Heart right ventricle (tissue), 16 donors: ENCODE measurements at regions not wholly inside any gene's neighbourhood (a gene's known extent, or its start where the extent isn't known, plus 50 kb on each side); places are given as distances from the start of the nearest gene placed in this dataset.

ENCODE experiments used
- ATAC-seq, 8 donors: fragments of 200-7000 bp; cut with Tn5 transposase; one replicate each; pipeline ENCODE4 v1.9.1; 2020; ENCODE audit warnings: mild to moderate bottlenecking in 8 of 8, moderate library complexity in 8 of 8, moderate number of reproducible peaks in 1 of 8
- DNase-seq, 2 donors: peaks; one replicate each; pipeline ENCODE4 v3.0.0-alpha.2; 2020
- H3K27ac ChIP-seq, 10 donors: fragments of 200-600 bp; sonication (generic) in 2 of 10; one replicate each; pipeline versions ENCODE4 v1.5.0 to v1.8.0; 2020 to 2022; ENCODE audit warnings: mild to moderate bottlenecking in 3 of 10
- H3K27me3 ChIP-seq, 7 donors: fragments of 200-600 bp; one replicate each; pipeline ENCODE4 v1.8.0; 2021 to 2022; ENCODE audit warnings: mild to moderate bottlenecking in 2 of 7
- H3K36me3 ChIP-seq, 9 donors: fragments of 200-600 bp; sonication (generic) in 1 of 9; one replicate each; pipeline versions ENCODE4 v1.5.0 to v1.8.0; 2020 to 2022; ENCODE audit warnings: mild to moderate bottlenecking in 2 of 9
- H3K4me1 ChIP-seq, 9 donors: fragments of 200-600 bp; sonication (generic) in 1 of 9; one replicate each; pipeline versions ENCODE4 v1.5.0 to v1.8.0; 2020 to 2022; ENCODE audit warnings: mild to moderate bottlenecking in 4 of 9
- H3K4me3 ChIP-seq, 10 donors: fragments of 200-600 bp; sonication (generic) in 2 of 10; one replicate each; pipeline versions ENCODE4 v1.5.0 to v1.8.0; 2020 to 2022; ENCODE audit warnings: mild to moderate bottlenecking in 7 of 10, moderate library complexity in 2 of 10
- H3K9me3 ChIP-seq, 11 donors: fragments of 200-600 bp in 10 of 11; sonication (generic) in 2 of 11; one replicate each; pipeline versions ENCODE4 v1.5.0 to v1.8.0; 2013 to 2022; ENCODE audit warnings: mild to moderate bottlenecking in 2 of 11, control low read depth in 1 of 11, moderate library complexity in 1 of 11
- CTCF ChIP-seq, 9 donors: fragments of 200-600 bp; sonication (generic) in 2 of 9; IDR thresholded peaks; one replicate each; pipeline versions ENCODE4 v1.5.0 to v1.8.0; 2021 to 2022; ENCODE audit warnings: antibody characterized with exemption in 9 of 9, mild to moderate bottlenecking in 5 of 9, moderate library complexity in 1 of 9
- WGBS, 2 donors: extraction: QIAGEN DNeasy Blood & Tissue Kit; methylation state at CpG; one replicate each; pipeline ENCODE4 v1.1.7; 2013; ENCODE audit warnings: inconsistent platforms in 1 of 2; 5-methylcytosine and 5-hydroxymethylcytosine counted together
- intact Hi-C, 10 donors: fragments of 100-400 bp; cut with DNase I; formaldehyde crosslinking; loops; one replicate each; pipeline versions ENCODE4 v1.11.1 to v1.14.2; 2022
- donor health status: Arrhythmogenic right ventricular cardiomyopathy.
- donor health status: ischemic (EF 13 %, LVEDD 7.1; RV severe dilation, severe dysfunction).
- donor health status: healthy with polysubstance abuse.
- donor health status: DM: no; HTN: yes; CAD: no.
- donor health status: DM: no; HTN: no; CAD: no.
- donor health status: ischemic (EF 25% LVEDD 6.9; RV normal size, moderate dysfunction).
- donor health status: ischemic (EF 25% LVEDD 5.7; RV mildly dilated, moderate dysfunction).
- donor health status: healthy.
- donor health status: DM: yes; HTN: yes; CAD: no.
- donor health status: Ischemic cardiomyopathy.
- donor health status: ischemic (EF 35%, LVEDD 5.7; RV mildly dilated, moderate dysfunction).
- donor health status: nonischemic (EF 11% LVEDD 7.7; RV severe dilation, severe dysfunction).
- donor health status: DM: yes; HTN: yes; CAD: no.
- donor health status: PGD.
- donor health status: ischemic (EF 29% LVEDD 5.4; RV normal size, mild dysfunction).
- donor health status: nonischemic (EF 23%, LVEDD 6.1; RV moderate dilation, normal function).

- peaks cover 0 to 32% (median 19%) of the 10 kb centered on the region in 7 donors for H3K27me3 ChIP-seq
- DNase-seq = no peak
Measured at GRCh38 chr22:48474881-48475280, 1352.8 kb downstream of the BRD1 start.

GRCh38 chr22:48473202-48473601 is 1354.5 kb downstream of the BRD1 start:
- peaks cover 0 to 32% (median 19%) of the 10 kb centered on the region in 7 donors for H3K27me3 ChIP-seq
- intact Hi-C loops = no loop called here
- no peak overlapping the region for H3K4me3 ChIP-seq
- no peaks in the 10 kb centered on the region for H3K4me1 ChIP-seq
- no peak for DNase-seq
- WGBS, 2 donors = 79 to 82% methylated on average over 7 of the region's 7 CpGs
- TF ChIP-seq CTCF (IDR thresholded peaks at IDR 0.05) = no peak
- no peaks in the 10 kb centered on the region for H3K36me3 ChIP-seq
- no peak for ATAC-seq
- no peaks in the 10 kb centered on the region for H3K9me3 ChIP-seq
- no peak overlapping the region for H3K27ac ChIP-seq

More at GRCh38 chr22:48474881-48475280, 1352.8 kb downstream of the BRD1 start:
- no peak for TF ChIP-seq CTCF (IDR thresholded peaks at IDR 0.05)
- no peaks in the 10 kb centered on the region for H3K9me3 ChIP-seq
- H3K36me3 ChIP-seq = no peaks in the 10 kb centered on the region
- H3K27ac ChIP-seq = no peak overlapping the region
- no peak for ATAC-seq
- no peaks in the 10 kb centered on the region for H3K4me1 ChIP-seq
- H3K4me3 ChIP-seq = no peak overlapping the region
- intact Hi-C loops = no loop called here
- WGBS, 2 donors = 76 to 84% methylated on average over 9 of the region's 9 CpGs

GRCh38 chr22:48464246-48464645 is 1363.4 kb downstream of the BRD1 start:
- Histone ChIP-seq H3K9me3 (no peaks in the 10 kb centered on the region), H3K27me3 (peaks cover 0 to 49% (median 15%) of the 10 kb centered on the region in 7 donors), H3K27ac (no peak overlapping the region), H3K36me3 (no peaks in the 10 kb centered on the region), H3K4me3 (no peak overlapping the region), H3K4me1 (no peaks in the 10 kb centered on the region)
- TF ChIP-seq CTCF (IDR thresholded peaks at IDR 0.05) = no peak
- no peak for DNase-seq
- no peak for ATAC-seq
- intact Hi-C loops = no loop called here
- WGBS, 2 donors = 61 to 72% methylated on average over 9 of the region's 9 CpGs

- no peak for DNase-seq
- intact Hi-C loops = no loop called here
- no peak for ATAC-seq
- Histone ChIP-seq H3K4me3 (no peak overlapping the region), H3K36me3 (no peaks in the 10 kb centered on the region), H3K9me3 (no peaks in the 10 kb centered on the region), H3K27ac (no peak overlapping the region), H3K27me3 (peaks cover 0 to 50% (median 15%) of the 10 kb centered on the region in 7 donors), H3K4me1 (no peaks in the 10 kb centered on the region)
- WGBS, 2 donors = 80 to 83% methylated on average over 21 of the region's 21 CpGs
- TF ChIP-seq CTCF (IDR thresholded peaks at IDR 0.05) = no peak
Measured at GRCh38 chr22:48459859-48460823, 1367.5 kb downstream of the BRD1 start.
